ENCODE measurements at regions not wholly inside any gene's neighbourhood (a gene's known extent, or its start where the extent isn't known, plus 50 kb on each side); places are given as distances from the start of the nearest gene placed in this dataset.
"Not testable (repeated sequence)": the region's sequence is repeated elsewhere in the genome, so short reads cannot be mapped to it uniquely, and the experiment has no call there.

DNA sequence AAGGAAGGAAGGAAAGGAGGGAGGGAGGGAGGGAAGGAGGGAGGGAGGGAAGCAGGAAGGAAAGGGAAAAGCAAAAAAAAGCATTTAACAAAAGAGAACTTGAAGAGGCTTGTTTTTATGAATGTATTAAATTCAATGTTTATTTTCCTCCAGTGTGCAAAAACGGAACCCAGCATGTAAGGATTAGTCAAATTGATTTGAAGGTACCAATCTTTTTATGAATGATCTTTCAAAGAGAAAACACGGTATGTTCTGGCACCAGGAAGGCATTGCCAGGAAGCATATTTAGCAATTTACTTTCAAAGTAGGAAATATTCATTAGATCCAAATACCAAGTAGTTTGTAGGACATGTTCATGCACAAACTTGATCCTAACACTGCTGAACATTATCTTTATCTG lies 453.6 kb downstream of the PDGFC start:
- ATAC-seq (no peak), DNase-seq (ENCODE audit: missing footprints) (no peak)
- intact Hi-C loops (cut with DNase I), result no loop called here

DNA sequence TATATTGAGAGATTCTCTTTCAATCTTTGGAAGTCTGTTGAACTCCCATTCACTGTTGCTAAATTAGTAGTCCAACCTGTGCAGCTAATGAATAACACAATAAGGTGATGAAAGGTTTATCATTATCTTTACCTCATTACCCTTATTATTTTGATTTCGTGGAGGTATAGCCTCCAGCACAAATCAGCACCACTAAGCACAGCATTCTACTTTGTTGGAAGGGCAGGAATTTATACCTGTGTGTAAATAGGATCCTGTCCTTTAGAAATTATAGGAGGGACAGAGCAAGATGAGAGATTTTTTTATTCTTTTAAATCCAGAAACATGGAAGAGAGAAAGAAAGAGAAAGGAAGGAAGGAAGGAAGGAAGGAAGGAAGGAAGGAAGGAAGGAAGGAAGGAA lies 454.1 kb downstream of the PDGFC start:
- intact Hi-C loops (cut with DNase I), result no loop called here
- DNase-seq (ENCODE audit: missing footprints) (no peak), ATAC-seq (no peak)

DNA sequence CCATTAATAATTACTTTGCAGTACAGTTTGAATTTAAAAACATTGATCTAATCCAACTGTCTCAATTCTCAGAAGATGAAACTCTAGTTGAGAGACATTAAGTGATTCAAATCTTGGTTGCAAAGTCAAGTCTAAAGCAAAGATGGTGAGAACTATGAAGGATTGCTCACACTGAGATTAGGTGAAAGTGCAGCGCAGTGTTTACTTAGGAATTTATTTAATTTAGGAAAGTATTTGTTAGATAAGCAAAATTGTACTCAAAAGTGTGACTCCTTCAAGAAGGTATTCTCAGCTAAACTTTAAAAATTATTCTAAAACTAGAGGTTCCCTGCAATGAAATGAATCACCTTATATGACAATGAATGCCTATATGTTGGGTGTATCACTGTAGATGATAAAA lies 454.9 kb downstream of the PDGFC start:
- intact Hi-C loops (cut with DNase I), result no loop called here
- DNase-seq (ENCODE audit: missing footprints) (no peak), ATAC-seq (no peak)

DNA sequence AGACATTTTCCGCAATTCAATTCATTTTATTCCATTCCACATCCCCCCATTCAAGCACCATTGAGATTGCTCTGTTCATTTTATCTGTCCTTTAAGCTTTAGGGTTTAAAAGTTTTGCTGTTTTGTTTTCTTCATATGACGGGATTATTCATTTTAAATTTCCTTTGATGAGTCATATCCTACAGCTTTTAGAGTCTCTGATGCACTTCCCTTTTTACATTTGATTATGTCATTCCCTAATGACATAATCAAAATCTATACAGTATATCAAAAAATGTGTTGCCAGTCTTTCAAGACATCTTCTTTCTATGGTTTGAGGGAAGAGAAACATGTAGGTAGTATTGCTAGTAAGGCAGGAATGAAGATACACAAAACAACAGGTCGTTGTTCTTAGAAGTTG lies 456.3 kb downstream of the PDGFC start:
- no peak for DNase-seq (ENCODE audit: missing footprints)
- intact Hi-C loops (cut with DNase I), result no loop called here
- ATAC-seq, result no peak

DNA sequence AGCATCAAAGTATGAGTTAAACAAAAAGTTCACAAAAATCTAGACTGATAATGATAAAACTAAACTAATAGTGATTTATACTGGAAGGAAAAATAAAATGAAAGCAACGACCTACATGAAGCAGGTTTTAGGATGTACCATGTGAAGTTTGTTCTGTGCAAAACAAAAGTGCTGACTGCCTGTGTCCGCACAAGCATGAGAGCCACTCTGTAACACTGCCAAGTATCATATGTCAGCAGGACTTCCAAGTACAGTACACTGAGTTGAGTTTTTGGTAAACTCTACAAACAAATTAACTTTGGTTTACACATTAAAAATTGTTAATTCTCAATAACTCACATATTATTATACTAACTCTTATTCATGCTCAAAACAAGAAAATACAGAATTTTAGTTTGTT lies 459.0 kb downstream of the PDGFC start:
- DNase-seq (ENCODE audit: missing footprints) (no peak), ATAC-seq (no peak)
- intact Hi-C loops (cut with DNase I), result no loop called here

DNA sequence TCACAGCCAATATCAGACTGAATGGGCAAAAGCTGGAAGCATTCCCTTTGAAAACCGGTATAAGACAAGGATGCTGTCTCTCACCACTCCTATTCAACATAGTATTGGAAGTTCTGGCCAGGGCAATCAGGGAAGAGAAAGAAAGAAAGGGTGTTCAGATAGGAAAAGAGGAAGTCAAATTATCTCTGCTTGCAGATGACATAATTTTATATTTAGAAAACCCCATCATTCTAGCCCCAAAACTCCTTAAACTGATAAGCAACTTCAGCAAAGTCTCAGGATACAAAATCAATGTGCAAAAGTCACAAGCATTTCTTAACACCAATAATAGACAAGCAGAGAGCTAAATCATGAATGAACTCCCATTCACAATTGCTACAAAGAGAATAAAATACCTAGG lies 461.7 kb downstream of the PDGFC start:
- ATAC-seq; DNase-seq (ENCODE audit: missing footprints); intact Hi-C loops (cut with DNase I): not testable (repeated sequence)

GRCh38 chr4:156505341-156505955 lies 466.2 kb downstream of the PDGFC start:
- peak; percentile 41 for DNase-seq (ENCODE audit: missing footprints)
- no peak for ATAC-seq
- intact Hi-C loops (cut with DNase I), result no loop called here

DNA sequence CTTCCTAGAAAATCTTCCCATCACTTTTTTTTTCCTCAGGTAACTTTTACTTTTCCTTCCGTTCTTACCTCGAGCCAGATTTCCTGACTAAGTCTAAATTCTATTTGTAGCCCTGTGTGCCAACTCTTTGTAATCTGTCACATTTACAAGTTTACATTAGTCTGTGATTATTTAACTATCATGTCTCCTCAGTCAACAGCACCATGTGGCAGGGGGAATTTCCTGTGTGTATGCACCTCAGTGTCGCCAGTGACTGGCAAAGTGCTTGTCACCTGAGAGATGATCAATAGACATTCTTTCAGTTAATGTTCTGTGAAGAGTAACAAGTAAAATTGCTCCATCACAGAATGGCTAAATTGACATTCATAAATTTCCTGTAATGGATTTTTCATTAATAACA lies 468.5 kb downstream of the PDGFC start:
- no peak for ATAC-seq
- intact Hi-C loops (cut with DNase I), result no loop called here
- no peak for DNase-seq (ENCODE audit: missing footprints)

DNA sequence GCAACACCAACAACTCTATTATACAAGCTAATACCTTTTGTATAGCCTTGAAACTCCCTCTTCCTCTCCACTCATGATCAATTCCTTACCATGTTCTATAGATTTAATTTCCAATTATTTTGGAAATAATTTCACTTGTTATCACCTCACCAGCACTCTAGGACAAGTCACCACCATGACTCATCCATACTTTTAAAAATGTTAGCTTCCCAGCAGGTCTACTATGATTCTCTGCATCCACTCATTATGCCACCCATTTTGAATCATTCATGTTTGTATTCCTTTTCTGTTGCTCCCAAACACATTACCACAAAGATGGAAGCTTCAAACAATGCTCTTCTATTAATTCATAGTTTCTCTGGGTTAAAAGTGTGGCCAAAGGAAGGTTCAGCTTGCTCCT lies 469.6 kb downstream of the PDGFC start:
- intact Hi-C loops (cut with DNase I), result no loop called here
- ATAC-seq (no peak), DNase-seq (ENCODE audit: missing footprints) (no peak)

- intact Hi-C loops (cut with DNase I), result no loop called here
- no peak for DNase-seq (ENCODE audit: missing footprints)
- no peak for ATAC-seq
Measured at GRCh38 chr4:156499684-156500083, 471.9 kb downstream of the PDGFC start.

DNA sequence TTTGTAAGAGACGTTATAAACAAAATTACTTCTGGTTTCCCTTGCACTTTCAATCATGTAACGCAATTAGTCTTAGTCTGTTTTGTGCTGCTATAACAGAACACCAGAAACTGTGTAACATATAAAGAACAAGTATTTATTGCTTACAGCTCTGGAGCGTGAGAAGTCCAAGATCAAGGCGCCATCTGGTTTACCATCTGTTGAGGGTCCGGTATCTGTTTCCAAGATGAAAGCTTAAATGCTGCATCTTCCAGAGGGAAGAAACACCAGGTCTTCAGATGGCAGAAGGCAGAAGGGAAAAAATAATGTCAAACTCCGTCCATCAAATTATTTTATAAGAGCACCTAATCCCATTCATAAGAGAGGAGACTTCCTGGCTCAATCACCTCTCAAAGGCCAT lies 474.1 kb downstream of the PDGFC start:
- DNase-seq (ENCODE audit: missing footprints) (no peak), ATAC-seq (no peak)
- intact Hi-C loops (cut with DNase I), result no loop called here

- ATAC-seq (no peak), DNase-seq (ENCODE audit: missing footprints) (no peak)
- intact Hi-C loops (cut with DNase I), result no loop called here
Measured at GRCh38 chr4:156496797-156497196, 474.8 kb downstream of the PDGFC start.

DNA sequence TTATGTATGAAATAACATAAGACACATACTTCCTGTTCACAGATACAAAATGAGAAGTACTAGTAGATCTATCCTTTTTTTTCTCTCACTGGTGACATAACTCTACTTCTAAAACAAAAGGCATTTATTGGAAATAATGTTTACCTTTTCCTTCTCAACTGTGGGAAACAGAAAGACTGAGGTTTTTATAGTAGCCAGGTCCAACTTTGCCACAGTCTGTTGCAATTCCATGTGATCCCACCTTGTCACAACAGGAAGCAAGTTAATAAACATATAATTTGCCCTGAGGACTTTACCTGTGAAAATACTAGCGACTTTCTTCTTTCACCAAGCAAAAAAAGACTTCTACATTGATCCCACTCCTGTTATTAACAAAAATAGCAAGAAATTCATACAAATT lies 475.8 kb downstream of the PDGFC start:
- intact Hi-C loops (cut with DNase I), result no loop called here
- ATAC-seq (no peak), DNase-seq (ENCODE audit: missing footprints) (no peak)

- intact Hi-C loops (cut with DNase I), result no loop called here
- ATAC-seq, result no peak
Measured at GRCh38 chr4:156495091-156495490, 476.5 kb downstream of the PDGFC start.

DNA sequence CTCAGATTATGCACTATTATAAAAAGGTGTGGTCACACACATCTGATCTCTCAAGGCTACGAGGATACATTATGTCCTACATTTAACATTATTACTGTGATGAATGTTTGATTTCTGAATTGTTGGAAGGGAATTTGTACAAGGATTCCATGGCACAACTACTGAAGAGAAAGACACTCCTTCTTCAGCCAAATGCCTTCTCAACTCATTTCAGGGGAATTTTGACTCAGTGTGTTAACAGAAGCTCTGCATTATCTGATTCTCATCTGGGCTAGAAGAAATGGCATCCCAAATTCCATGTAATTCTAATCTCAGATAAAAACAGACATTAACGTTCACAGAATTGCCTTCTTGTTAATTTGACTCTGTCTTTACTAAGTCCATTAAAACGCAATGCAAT lies 477.7 kb downstream of the PDGFC start:
- DNase-seq (ENCODE audit: missing footprints), result no peak
- no peak for ATAC-seq
- intact Hi-C loops (cut with DNase I), result no loop called here

More at GRCh38 chr4:156495091-156495490, 476.5 kb downstream of the PDGFC start:
- DNase-seq (ENCODE audit: missing footprints), result no peak

DNA sequence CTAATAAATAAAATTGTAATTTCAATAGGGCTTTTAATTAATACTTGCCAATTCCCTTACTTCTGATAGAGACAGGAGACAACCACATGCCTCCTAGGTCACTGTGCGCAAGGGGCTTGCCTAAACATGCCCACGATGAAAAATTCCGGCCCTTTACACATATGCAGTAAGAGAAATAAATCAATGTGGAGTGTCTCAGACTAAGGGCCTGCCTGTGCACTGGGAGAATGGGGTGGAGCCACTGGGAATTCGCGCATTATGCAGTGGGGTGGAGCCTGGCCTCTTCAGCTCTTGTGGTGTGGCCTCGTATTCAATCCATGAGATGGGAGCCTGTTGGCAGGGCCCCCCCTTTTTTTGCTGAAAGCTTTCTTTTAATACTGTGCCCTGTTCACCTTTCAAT lies 484.5 kb downstream of the PDGFC start:
- DNase-seq (ENCODE audit: missing footprints), result no peak
- ATAC-seq, result no peak
- intact Hi-C loops (cut with DNase I), result no loop called here

GRCh38 chr4:156481845-156482244 lies 489.8 kb downstream of the PDGFC start:
- intact Hi-C loops (cut with DNase I), result no loop called here
- ATAC-seq, result no peak
- DNase-seq (ENCODE audit: missing footprints), result no peak

DNA sequence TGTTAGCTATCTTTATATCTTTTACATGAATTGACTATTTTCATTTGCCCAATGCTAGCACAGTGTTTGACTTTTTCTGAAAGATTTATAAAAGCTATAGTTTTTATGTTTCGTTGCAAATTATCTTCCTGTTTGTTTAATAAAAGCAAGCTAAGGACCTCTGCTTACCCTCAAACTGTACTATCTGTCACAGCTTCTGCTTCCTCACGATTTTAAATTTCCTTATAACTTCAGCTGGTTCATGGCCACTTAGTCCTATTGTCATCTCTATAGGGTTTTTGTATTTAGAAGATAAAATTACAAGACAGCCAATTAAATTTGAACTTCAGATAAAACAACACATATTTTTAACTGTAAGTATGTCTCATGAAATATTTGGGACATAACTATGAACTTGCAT lies 494.0 kb downstream of the PDGFC start:
- intact Hi-C loops (cut with DNase I), result loop anchor here (5.0 to 10.0 kb wide), 2 partner anchors 497 to 570 kb away; partner anchors contain the start of gene PDGFC
- ATAC-seq (no peak), DNase-seq (ENCODE audit: missing footprints) (no peak)

DNA sequence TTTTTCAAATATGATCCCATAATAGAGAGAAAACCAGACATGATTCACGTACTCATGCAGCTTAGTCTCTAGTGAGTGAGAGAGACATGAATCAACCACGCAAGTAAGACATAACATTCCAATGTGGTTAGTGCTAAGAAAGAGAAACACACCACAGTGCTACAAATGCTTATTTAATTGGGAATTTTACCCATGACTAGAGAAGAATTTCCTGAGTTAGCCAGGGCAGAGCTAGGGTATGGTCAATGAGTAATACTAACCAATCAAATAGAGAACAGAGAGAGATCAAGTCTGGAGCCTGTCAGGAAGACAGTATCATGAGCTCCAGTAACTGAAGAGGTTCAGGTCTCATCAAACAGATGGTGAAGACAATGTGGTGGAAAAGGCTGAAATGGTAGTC lies 495.2 kb downstream of the PDGFC start:
- ATAC-seq (no peak), DNase-seq (ENCODE audit: missing footprints) (no peak)
- intact Hi-C loops (cut with DNase I), result loop anchor here (5.0 to 10.0 kb wide), 2 partner anchors 498 to 571 kb away; partner anchors contain the start of gene PDGFC

DNA sequence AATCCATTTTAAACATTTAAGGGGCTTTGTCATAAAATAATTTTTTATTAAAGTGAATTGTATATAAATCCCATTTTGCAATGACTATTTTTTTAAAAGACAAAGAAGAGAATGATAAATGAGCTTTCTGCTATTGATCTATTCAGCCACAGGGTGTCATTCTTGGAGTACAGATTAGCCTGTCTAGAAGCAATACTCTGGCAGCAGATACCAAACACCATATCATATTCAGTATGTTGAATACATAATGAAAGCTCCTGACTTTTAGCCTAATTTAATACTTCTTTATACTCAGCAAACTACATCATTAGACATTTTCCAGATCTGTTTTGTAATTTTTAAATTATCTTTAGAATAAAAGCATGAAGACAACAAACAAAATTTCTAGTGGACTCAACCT lies 496.3 kb downstream of the PDGFC start:
- peak; percentile 50 for ATAC-seq
- DNase-seq (ENCODE audit: missing footprints), result no peak
- intact Hi-C loops (cut with DNase I), result loop anchor here (5.0 to 10.0 kb wide), 2 partner anchors 499 to 572 kb away; partner anchors contain the start of gene PDGFC

GRCh38 chr4:156473151-156473550 lies 498.4 kb downstream of the PDGFC start:
- intact Hi-C loops (cut with DNase I), result loop anchor here (10.0 kb wide), 1 partner anchor 502 kb away; the partner anchor contains the start of gene PDGFC
- DNase-seq (ENCODE audit: missing footprints), result no peak
- ATAC-seq, result no peak

Measured in Right ventricle myocardium inferior (tissue), 1 donor.